Astrocyte of the cerebellum (primary cell): ENCODE measurements at regions not wholly inside any gene's neighbourhood (a gene's known extent, or its start where the extent isn't known, plus 50 kb on each side); places are given as distances from the start of the nearest gene placed in this dataset.
A peak's percentile ranks its signal among the peaks of the same experiment; 100 is the strongest.

Source experiments
- DNase-seq: peaks from one replicate; pipeline ENCODE4 v3.0.0-alpha.2; 2011; ENCODE audit warnings: low read depth
- H3K4me3 ChIP-seq: 2 replicates; pipeline ENCODE4 v1.5.1; 2011; ENCODE audit warnings: mild to moderate bottlenecking, low read depth, low read length, moderate library complexity
- CTCF ChIP-seq: IDR thresholded peaks from 2 replicates; pipeline ENCODE4 v1.5.1; 2012; ENCODE audit warnings: low read length, low read depth, moderate library complexity, mild to moderate bottlenecking; ENCODE audit errors: missing control alignments
- in situ Hi-C: cut with HindIII; loops from 2 replicates; pipeline ENCODE4 v1.10.0; 2017; ENCODE audit warnings: low sequenced_read_pairs

GRCh38 chr1:219419065-219419464 is 193.8 kb downstream of the ZC3H11B start:
- H3K4me3 ChIP-seq: no peak overlapping the region
- no peak for TF ChIP-seq CTCF
- no peak for DNase-seq
- in situ Hi-C loops: no loop called here

- H3K4me3 ChIP-seq: no peak overlapping the region
- no peak for DNase-seq
- in situ Hi-C loops: no loop called here
- TF ChIP-seq CTCF: no peak
These were observed 195.3 kb downstream of the ZC3H11B start for GRCh38 chr1:219417610-219418009.

- DNase-seq: no peak
- no peak overlapping the region for H3K4me3 ChIP-seq
- TF ChIP-seq CTCF: peak; percentile 70
- in situ Hi-C loops: no loop called here
These were observed 196.2 kb downstream of the ZC3H11B start for GRCh38 chr1:219416598-219417238.

- in situ Hi-C loops: no loop called here
- DNase-seq: no peak
- no peak for TF ChIP-seq CTCF
- no peak overlapping the region for H3K4me3 ChIP-seq
These were observed 197.0 kb downstream of the ZC3H11B start for GRCh38 chr1:219415915-219416314.

- no peak for DNase-seq
- no peak for TF ChIP-seq CTCF
- in situ Hi-C loops: no loop called here
- no peak overlapping the region for H3K4me3 ChIP-seq
These were observed 197.5 kb downstream of the ZC3H11B start for GRCh38 chr1:219415433-219415832.

- in situ Hi-C loops: no loop called here
- no peak for TF ChIP-seq CTCF
- DNase-seq: no peak
- no peak overlapping the region for H3K4me3 ChIP-seq
These were observed 198.7 kb downstream of the ZC3H11B start for GRCh38 chr1:219414250-219414649.

GRCh38 chr1:219413536-219413935 is 199.4 kb downstream of the ZC3H11B start:
- TF ChIP-seq CTCF: no peak
- no peak for DNase-seq
- no peak overlapping the region for H3K4me3 ChIP-seq
- in situ Hi-C loops: no loop called here
